Brain microvascular endothelial cell (primary cell): ENCODE measurements at regions not wholly inside any gene's neighbourhood (a gene's known extent, or its start where the extent isn't known, plus 50 kb on each side); places are given as distances from the start of the nearest gene placed in this dataset.

Experiments
- DNase-seq: peaks from one replicate; pipeline ENCODE4 v3.0.0-alpha.2; 2020
- H3K27ac ChIP-seq: fragments of 250-450 bp; sonication (Bioruptor Pico); 2 replicates; pipeline ENCODE4 v1.5.1; 2020; ENCODE audit warnings: mild to moderate bottlenecking, moderate library complexity
- H3K27me3 ChIP-seq: fragments of 250-450 bp; sonication (Bioruptor Pico); replicated peaks from 2 replicates; pipeline ENCODE4 v1.5.1; 2020; ENCODE audit warnings: mild to moderate bottlenecking
- H3K36me3 ChIP-seq: fragments of 250-450 bp; sonication (Bioruptor Pico); replicated peaks from 2 replicates; pipeline ENCODE4 v1.5.1; 2020; ENCODE audit warnings: mild to moderate bottlenecking
- H3K4me3 ChIP-seq: 2 replicates; pipeline ENCODE4 v1.5.1; 2011; ENCODE audit warnings: low read depth, mild to moderate bottlenecking, control low read depth, low read length, moderate library complexity
- CTCF ChIP-seq: IDR thresholded peaks from 2 replicates; pipeline ENCODE4 v1.5.1; 2011; ENCODE audit warnings: low read depth, mild to moderate bottlenecking, moderate library complexity, low read length, control low read depth, inconsistent platforms; ENCODE audit errors: missing control alignments
- in situ Hi-C: cut with HindIII; loops from 2 replicates; pipeline ENCODE4 v1.10.0; 2017; ENCODE audit warnings: low sequenced_read_pairs, low pct_ligation_motif_present

- no peak overlapping the region for H3K27ac ChIP-seq
- in situ Hi-C loops = no loop called here
- no peak for DNase-seq
- TF ChIP-seq CTCF = no peak
- H3K36me3 ChIP-seq = no peaks in the 10 kb centered on the region
- no peak overlapping the region for H3K4me3 ChIP-seq
- H3K27me3 ChIP-seq = no peaks in the 10 kb centered on the region
Observed at GRCh38 chr22:48547971-48548370, 1279.7 kb downstream of the BRD1 start.

- Histone ChIP-seq H3K27me3 (no peaks in the 10 kb centered on the region), H3K36me3 (no peaks in the 10 kb centered on the region), H3K27ac (no peak overlapping the region), H3K4me3 (no peak overlapping the region)
- in situ Hi-C loops = no loop called here
- TF ChIP-seq CTCF = no peak
- DNase-seq = no peak
Observed at GRCh38 chr22:48546653-48547424, 1280.8 kb downstream of the BRD1 start.

- Histone ChIP-seq H3K27me3 (no peaks in the 10 kb centered on the region), H3K36me3 (no peaks in the 10 kb centered on the region), H3K4me3 (no peak overlapping the region), H3K27ac (no peak overlapping the region)
- in situ Hi-C loops = no loop called here
- TF ChIP-seq CTCF = no peak
- no peak for DNase-seq
Observed at GRCh38 chr22:48545987-48546386, 1281.7 kb downstream of the BRD1 start.

GRCh38 chr22:48541401-48542098 is 1286.1 kb downstream of the BRD1 start:
- DNase-seq = no peak
- no peak for TF ChIP-seq CTCF
- Histone ChIP-seq H3K27me3 (no peaks in the 10 kb centered on the region), H3K4me3 (no peak overlapping the region), H3K36me3 (no peaks in the 10 kb centered on the region), H3K27ac (no peak overlapping the region)
- in situ Hi-C loops = no loop called here

- Histone ChIP-seq H3K36me3 (no peaks in the 10 kb centered on the region), H3K27me3 (no peaks in the 10 kb centered on the region)
- in situ Hi-C loops = no loop called here
Observed at GRCh38 chr22:48539261-48539660, 1288.4 kb downstream of the BRD1 start.

More at GRCh38 chr22:48539261-48539660, 1288.4 kb downstream of the BRD1 start:
- Histone ChIP-seq H3K27ac (no peak overlapping the region), H3K4me3 (no peak overlapping the region)
- no peak for DNase-seq
- TF ChIP-seq CTCF = no peak
